ENCODE measurements at regions not wholly inside any gene's neighbourhood (a gene's known extent, or its start where the extent isn't known, plus 50 kb on each side); places are given as distances from the start of the nearest gene placed in this dataset.

DNA sequence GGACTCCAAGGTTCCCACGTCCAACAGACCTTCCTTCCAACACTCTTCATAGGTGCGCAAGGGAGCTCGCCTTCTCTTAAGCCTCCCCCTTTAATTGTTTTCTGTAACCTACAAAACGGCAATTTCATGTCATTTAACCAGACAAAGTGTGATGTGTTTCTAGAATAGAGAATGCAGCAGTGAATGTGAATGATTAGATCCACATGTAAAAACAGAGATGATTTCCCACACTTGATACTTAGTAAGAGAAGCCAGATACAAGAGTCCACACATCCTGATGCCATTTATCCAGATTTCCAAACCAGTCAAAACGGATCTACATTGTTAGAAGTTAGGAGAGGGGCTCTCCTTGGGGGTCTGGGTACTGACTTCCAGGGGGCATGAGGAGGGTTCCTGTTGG lies 89.3 kb downstream of the IRF8 start:
- Histone ChIP-seq H3K36me3 (no peaks in the 10 kb centered on the region), H3K4me1 (peaks cover 3% of the 10 kb centered on the region), H3K27me3 (ENCODE audit: low read depth) (peaks cover 98% of the 10 kb centered on the region), H3K9me3 (replicated peaks) (no peaks in the 10 kb centered on the region), H3K4me3 (no peak overlapping the region), H3K27ac (replicated peaks) (no peak overlapping the region)
- intact Hi-C loops (cut with micrococcal nuclease), result no loop called here
- DNase-seq, result no peak
- no peak for TF ChIP-seq CTCF (IDR thresholded peaks at IDR 0.05; ENCODE audit: borderline replicate concordance)

DNA sequence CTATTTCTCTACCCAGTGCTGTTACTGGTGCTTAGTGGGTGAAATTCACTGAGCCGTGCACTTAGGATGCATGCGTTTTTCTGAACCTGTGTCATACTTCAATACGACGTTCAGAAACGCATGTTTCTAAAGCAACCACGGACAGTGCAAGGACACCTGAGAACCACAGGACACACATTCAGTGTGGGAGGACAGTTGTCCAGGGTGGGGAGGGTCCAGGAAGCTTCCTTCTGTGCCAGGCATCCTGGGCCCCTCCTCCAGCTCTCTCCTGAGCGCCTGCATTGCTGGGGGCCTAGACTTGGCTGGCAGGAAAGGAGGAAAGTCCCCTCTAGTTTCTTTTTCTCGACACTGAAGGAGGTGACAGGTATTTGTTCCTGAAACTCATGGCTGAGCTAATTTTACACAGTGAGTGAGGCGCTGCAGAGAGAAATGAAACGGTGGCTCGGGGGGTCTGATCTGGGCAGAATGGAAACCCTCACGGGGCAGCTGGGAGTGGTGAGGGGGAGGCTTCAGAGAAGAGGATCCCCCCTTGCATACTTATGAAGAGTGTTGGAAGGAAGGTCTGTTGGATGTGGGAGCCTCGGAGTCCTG lies 89.9 kb downstream of the IRF8 start:
- H3K36me3 ChIP-seq, result no peaks in the 10 kb centered on the region
- DNase-seq, result no peak
- no peak overlapping the region for H3K27ac ChIP-seq (replicated peaks)
- peaks cover 98% of the 10 kb centered on the region for H3K27me3 ChIP-seq (ENCODE audit: low read depth)
- no peak for TF ChIP-seq CTCF (IDR thresholded peaks at IDR 0.05; ENCODE audit: borderline replicate concordance)
- H3K4me1 ChIP-seq, result peaks cover 3% of the 10 kb centered on the region
- H3K4me3 ChIP-seq, result no peak overlapping the region
- no peaks in the 10 kb centered on the region for H3K9me3 ChIP-seq (replicated peaks)
- intact Hi-C loops (cut with micrococcal nuclease), result no loop called here

GRCh38 chr16:85989376-85989775 lies 90.4 kb downstream of the IRF8 start:
- Histone ChIP-seq H3K9me3 (replicated peaks) (no peaks in the 10 kb centered on the region), H3K4me1 (peaks cover 3% of the 10 kb centered on the region), H3K27me3 (ENCODE audit: low read depth) (peaks cover 98% of the 10 kb centered on the region), H3K27ac (replicated peaks) (no peak overlapping the region), H3K36me3 (no peaks in the 10 kb centered on the region), H3K4me3 (no peak overlapping the region)
- intact Hi-C loops (cut with micrococcal nuclease), result no loop called here
- no peak for TF ChIP-seq CTCF (IDR thresholded peaks at IDR 0.05; ENCODE audit: borderline replicate concordance)
- DNase-seq, result no peak

- H3K36me3 ChIP-seq, result no peaks in the 10 kb centered on the region
- no peak for TF ChIP-seq CTCF (IDR thresholded peaks at IDR 0.05; ENCODE audit: borderline replicate concordance)
- H3K9me3 ChIP-seq (replicated peaks), result no peaks in the 10 kb centered on the region
- H3K27ac ChIP-seq (replicated peaks), result no peak overlapping the region
- no peak for DNase-seq
- no peak overlapping the region for H3K4me3 ChIP-seq
- H3K27me3 ChIP-seq (ENCODE audit: low read depth), result peaks cover 98% of the 10 kb centered on the region
- peaks cover 3% of the 10 kb centered on the region for H3K4me1 ChIP-seq
- intact Hi-C loops (cut with micrococcal nuclease), result no loop called here
Measured at GRCh38 chr16:85989863-85990643, 91.1 kb downstream of the IRF8 start.

DNA sequence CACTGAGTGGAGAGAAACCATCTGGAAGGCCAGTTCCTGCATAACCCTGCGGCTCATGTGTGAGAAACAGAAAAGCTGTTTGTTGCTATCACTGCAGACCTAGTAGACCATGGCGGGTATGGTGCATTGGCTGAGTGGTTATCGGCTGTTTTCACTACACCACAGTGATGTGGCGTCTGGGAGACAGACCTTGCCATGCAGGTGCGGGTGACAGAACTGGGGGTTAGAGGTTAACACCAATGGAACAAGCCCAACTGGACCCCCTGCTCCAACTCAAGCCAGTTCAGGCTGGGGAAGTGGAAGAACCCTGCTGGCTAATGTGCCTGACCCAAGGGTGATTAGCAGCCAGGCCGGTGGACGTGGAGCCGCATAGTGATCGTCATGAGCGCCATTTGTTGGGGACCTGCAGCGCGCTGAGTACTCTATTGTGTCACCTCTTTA lies 91.9 kb downstream of the IRF8 start:
- H3K27ac ChIP-seq (replicated peaks), result no peak overlapping the region
- no peak overlapping the region for H3K4me3 ChIP-seq
- peaks cover 3% of the 10 kb centered on the region for H3K4me1 ChIP-seq
- H3K36me3 ChIP-seq, result no peaks in the 10 kb centered on the region
- no peak for DNase-seq
- intact Hi-C loops (cut with micrococcal nuclease), result no loop called here
- H3K9me3 ChIP-seq (replicated peaks), result no peaks in the 10 kb centered on the region
- TF ChIP-seq CTCF (IDR thresholded peaks at IDR 0.05; ENCODE audit: borderline replicate concordance), result no peak
- H3K27me3 ChIP-seq (ENCODE audit: low read depth), result peaks cover 98% of the 10 kb centered on the region
